ENCODE measurements at regions not wholly inside any gene's neighbourhood (a gene's known extent, or its start where the extent isn't known, plus 50 kb on each side); places are given as distances from the start of the nearest gene placed in this dataset.

GRCh38 chr3:74036102-74036501 lies 411.4 kb upstream of the PDZRN3 start:
- Histone ChIP-seq H3K27me3 (ENCODE audit: low read length) (no peaks in the 10 kb centered on the region), H3K4me3 (ENCODE audit: low read length) (no peak overlapping the region), H3K9me2 (replicated peaks; ENCODE audit: insufficient read depth, low read length) (no peaks in the 10 kb centered on the region), H3K36me3 (ENCODE audit: insufficient read depth, low read length) (no peaks in the 10 kb centered on the region), H3K4me2 (ENCODE audit: low read depth, low read length, poor library complexity, severe bottlenecking) (no peak overlapping the region), H2AFZ (ENCODE audit: low read length) (no peak overlapping the region), H3K9ac (ENCODE audit: low read length) (no peak overlapping the region), H4K20me1 (ENCODE audit: insufficient read depth, low read depth, low read length) (no peaks in the 10 kb centered on the region), H3K27ac (ENCODE audit: low read length) (no peak overlapping the region), H3K9me3 (ENCODE audit: low read length) (no peaks in the 10 kb centered on the region), H3K4me1 (ENCODE audit: low read length) (no peaks in the 10 kb centered on the region), H3K79me2 (ENCODE audit: low read length) (no peaks in the 10 kb centered on the region)
- DNase-seq, result no peak

DNA sequence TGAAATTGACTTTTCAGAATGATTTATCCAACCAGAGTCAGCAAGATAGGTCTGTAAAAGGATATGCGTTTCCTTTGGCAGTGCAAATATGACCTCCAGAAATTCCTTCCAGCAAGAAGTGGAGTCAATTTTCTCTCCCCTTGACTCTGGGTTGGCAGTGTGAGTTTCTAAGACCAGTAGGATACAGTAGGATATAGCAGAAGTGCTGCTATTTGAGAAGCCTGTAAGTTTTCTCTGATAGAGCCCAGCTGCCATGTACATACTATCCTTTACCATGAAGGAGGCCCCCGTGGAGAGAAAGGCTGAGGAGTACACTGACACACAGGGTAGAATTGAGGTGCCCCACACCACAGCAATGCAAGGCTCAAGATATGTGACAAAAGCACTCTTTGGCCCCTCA lies 409.1 kb upstream of the PDZRN3 start:
- H3K4me2 ChIP-seq (ENCODE audit: low read depth, low read length, poor library complexity, severe bottlenecking), result no peak overlapping the region
- no peaks in the 10 kb centered on the region for H3K79me2 ChIP-seq (ENCODE audit: low read length)
- H3K4me1 ChIP-seq (ENCODE audit: low read length), result no peaks in the 10 kb centered on the region
- no peak overlapping the region for H3K27ac ChIP-seq (ENCODE audit: low read length)
- H2AFZ ChIP-seq (ENCODE audit: low read length), result no peak overlapping the region
- H3K9ac ChIP-seq (ENCODE audit: low read length), result no peak overlapping the region
- no peaks in the 10 kb centered on the region for H3K9me2 ChIP-seq (replicated peaks; ENCODE audit: insufficient read depth, low read length)
- H3K27me3 ChIP-seq (ENCODE audit: low read length), result no peaks in the 10 kb centered on the region
- DNase-seq, result no peak
- H4K20me1 ChIP-seq (ENCODE audit: insufficient read depth, low read depth, low read length), result no peaks in the 10 kb centered on the region
- no peaks in the 10 kb centered on the region for H3K36me3 ChIP-seq (ENCODE audit: insufficient read depth, low read length)
- H3K9me3 ChIP-seq (ENCODE audit: low read length), result no peaks in the 10 kb centered on the region
- H3K4me3 ChIP-seq (ENCODE audit: low read length), result no peak overlapping the region

DNA sequence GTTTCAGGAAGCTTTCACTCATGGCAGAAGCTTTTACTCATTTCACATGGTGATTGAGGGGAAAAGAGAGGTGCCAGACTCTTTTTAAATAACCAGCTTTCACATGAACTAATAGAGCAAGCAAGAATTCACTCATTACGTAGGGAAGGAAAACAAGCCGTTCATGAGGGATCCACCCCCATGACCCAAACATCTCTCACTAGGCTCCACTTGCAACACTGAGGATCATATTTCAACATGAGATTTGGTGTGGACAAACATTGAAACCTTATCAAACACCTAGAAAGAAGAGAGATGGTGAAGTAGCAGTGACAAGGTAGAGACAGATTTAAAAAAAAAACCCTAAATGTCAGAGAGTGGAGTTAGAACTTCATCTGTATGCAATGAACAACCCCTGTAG lies 408.6 kb upstream of the PDZRN3 start:
- H3K9me2 ChIP-seq (replicated peaks; ENCODE audit: insufficient read depth, low read length), result no peaks in the 10 kb centered on the region
- no peaks in the 10 kb centered on the region for H3K27me3 ChIP-seq (ENCODE audit: low read length)
- no peak overlapping the region for H3K27ac ChIP-seq (ENCODE audit: low read length)
- H3K79me2 ChIP-seq (ENCODE audit: low read length), result no peaks in the 10 kb centered on the region
- no peaks in the 10 kb centered on the region for H4K20me1 ChIP-seq (ENCODE audit: insufficient read depth, low read depth, low read length)
- H2AFZ ChIP-seq (ENCODE audit: low read length), result no peak overlapping the region
- no peak overlapping the region for H3K4me2 ChIP-seq (ENCODE audit: low read depth, low read length, poor library complexity, severe bottlenecking)
- no peaks in the 10 kb centered on the region for H3K9me3 ChIP-seq (ENCODE audit: low read length)
- no peaks in the 10 kb centered on the region for H3K36me3 ChIP-seq (ENCODE audit: insufficient read depth, low read length)
- no peak for DNase-seq
- H3K9ac ChIP-seq (ENCODE audit: low read length), result no peak overlapping the region
- H3K4me3 ChIP-seq (ENCODE audit: low read length), result no peak overlapping the region
- no peaks in the 10 kb centered on the region for H3K4me1 ChIP-seq (ENCODE audit: low read length)

GRCh38 chr3:74027121-74027520 lies 402.4 kb upstream of the PDZRN3 start:
- H3K4me3 ChIP-seq (ENCODE audit: low read length), result no peak overlapping the region
- no peaks in the 10 kb centered on the region for H3K9me2 ChIP-seq (replicated peaks; ENCODE audit: insufficient read depth, low read length)
- no peaks in the 10 kb centered on the region for H3K27me3 ChIP-seq (ENCODE audit: low read length)
- H3K9ac ChIP-seq (ENCODE audit: low read length), result no peak overlapping the region
- H3K4me2 ChIP-seq (ENCODE audit: low read depth, low read length, poor library complexity, severe bottlenecking), result no peak overlapping the region
- H3K27ac ChIP-seq (ENCODE audit: low read length), result no peak overlapping the region
- no peak for DNase-seq
- H3K4me1 ChIP-seq (ENCODE audit: low read length), result no peaks in the 10 kb centered on the region
- H3K36me3 ChIP-seq (ENCODE audit: insufficient read depth, low read length), result no peaks in the 10 kb centered on the region
- H2AFZ ChIP-seq (ENCODE audit: low read length), result no peak overlapping the region
- no peaks in the 10 kb centered on the region for H4K20me1 ChIP-seq (ENCODE audit: insufficient read depth, low read depth, low read length)
- H3K79me2 ChIP-seq (ENCODE audit: low read length), result no peaks in the 10 kb centered on the region
- H3K9me3 ChIP-seq (ENCODE audit: low read length), result no peaks in the 10 kb centered on the region

- Histone ChIP-seq H3K27me3 (ENCODE audit: low read length) (no peaks in the 10 kb centered on the region), H3K79me2 (ENCODE audit: low read length) (no peaks in the 10 kb centered on the region), H3K9ac (ENCODE audit: low read length) (no peak overlapping the region), H4K20me1 (ENCODE audit: insufficient read depth, low read depth, low read length) (no peaks in the 10 kb centered on the region), H3K36me3 (ENCODE audit: insufficient read depth, low read length) (no peaks in the 10 kb centered on the region), H3K4me2 (ENCODE audit: low read depth, low read length, poor library complexity, severe bottlenecking) (no peak overlapping the region), H3K4me3 (ENCODE audit: low read length) (no peak overlapping the region), H2AFZ (ENCODE audit: low read length) (no peak overlapping the region), H3K9me3 (ENCODE audit: low read length) (no peaks in the 10 kb centered on the region), H3K27ac (ENCODE audit: low read length) (no peak overlapping the region), H3K9me2 (replicated peaks; ENCODE audit: insufficient read depth, low read length) (no peaks in the 10 kb centered on the region), H3K4me1 (ENCODE audit: low read length) (no peaks in the 10 kb centered on the region)
- no peak for DNase-seq
These were observed 398.7 kb upstream of the PDZRN3 start for GRCh38 chr3:74023395-74023794.

DNA sequence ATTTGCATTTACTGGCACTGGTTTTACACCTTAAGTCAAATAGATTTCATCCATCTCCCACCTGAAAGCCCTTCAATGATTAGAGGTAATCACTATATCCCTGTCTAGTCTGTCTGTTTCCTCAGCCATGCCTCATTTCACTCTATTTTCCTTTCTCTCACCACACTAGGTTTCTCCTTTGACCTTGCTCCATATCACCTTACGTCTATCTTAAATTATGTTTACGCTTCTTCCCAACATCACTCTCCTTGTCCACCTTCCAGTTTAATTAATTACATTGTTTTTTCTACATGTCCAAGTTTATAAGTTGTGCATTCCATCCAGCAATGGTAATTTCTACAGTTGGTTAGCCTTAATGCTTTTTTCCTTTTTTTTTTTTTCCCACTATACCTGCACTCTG lies 396.7 kb upstream of the PDZRN3 start:
- H3K9me3 ChIP-seq (ENCODE audit: low read length), result no peaks in the 10 kb centered on the region
- no peaks in the 10 kb centered on the region for H3K27me3 ChIP-seq (ENCODE audit: low read length)
- DNase-seq, result no peak
- H3K9me2 ChIP-seq (replicated peaks; ENCODE audit: insufficient read depth, low read length), result no peaks in the 10 kb centered on the region
- H3K9ac ChIP-seq (ENCODE audit: low read length), result no peak overlapping the region
- H2AFZ ChIP-seq (ENCODE audit: low read length), result no peak overlapping the region
- H4K20me1 ChIP-seq (ENCODE audit: insufficient read depth, low read depth, low read length), result no peaks in the 10 kb centered on the region
- H3K79me2 ChIP-seq (ENCODE audit: low read length), result no peaks in the 10 kb centered on the region
- no peaks in the 10 kb centered on the region for H3K36me3 ChIP-seq (ENCODE audit: insufficient read depth, low read length)
- no peak overlapping the region for H3K27ac ChIP-seq (ENCODE audit: low read length)
- no peak overlapping the region for H3K4me2 ChIP-seq (ENCODE audit: low read depth, low read length, poor library complexity, severe bottlenecking)
- no peak overlapping the region for H3K4me3 ChIP-seq (ENCODE audit: low read length)
- H3K4me1 ChIP-seq (ENCODE audit: low read length), result no peaks in the 10 kb centered on the region

DNA sequence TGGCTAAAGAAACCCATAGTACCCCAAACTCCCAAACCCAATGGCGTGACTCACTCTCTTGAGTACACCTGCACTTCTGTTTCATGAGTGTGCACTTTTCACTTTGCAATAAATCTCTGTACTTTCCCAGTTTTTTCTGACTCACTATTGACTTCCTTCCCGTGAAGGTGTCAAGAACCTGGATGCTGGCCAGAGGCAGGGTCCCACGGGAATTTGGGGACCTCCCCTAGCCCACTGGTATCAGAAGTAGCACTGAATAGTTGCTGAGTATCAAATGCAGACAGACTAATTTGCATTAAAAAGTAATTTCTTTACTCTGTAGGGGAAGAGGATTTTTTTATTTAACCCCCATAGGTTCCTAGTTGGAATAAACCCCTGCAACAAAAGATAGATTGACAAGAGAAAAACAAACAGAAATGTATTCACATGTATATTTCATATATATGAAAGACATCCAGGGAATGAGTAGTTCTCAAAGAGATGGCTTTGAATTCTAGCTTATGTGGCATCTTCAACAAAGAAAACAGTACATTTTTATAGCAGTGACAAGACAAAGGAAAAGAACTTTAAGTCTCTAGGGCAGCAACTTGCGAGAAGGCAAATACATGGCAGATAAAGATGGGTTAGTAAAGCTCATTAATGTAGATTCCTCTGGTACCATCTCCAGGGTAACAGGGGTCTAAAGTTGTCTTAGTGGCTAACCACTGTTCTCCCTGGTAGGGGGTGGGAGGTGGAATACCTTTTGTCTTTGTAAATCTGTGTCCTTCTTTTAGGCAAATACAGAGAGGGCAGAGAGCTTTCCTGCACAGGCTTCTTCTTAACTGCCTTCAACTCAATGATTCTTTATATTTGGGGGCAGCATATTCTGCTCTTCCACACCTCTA lies 385.5 kb upstream of the PDZRN3 start:
- no peak overlapping the region for H3K9ac ChIP-seq (ENCODE audit: low read length)
- H3K79me2 ChIP-seq (ENCODE audit: low read length), result no peaks in the 10 kb centered on the region
- no peak overlapping the region for H3K4me3 ChIP-seq (ENCODE audit: low read length)
- no peak overlapping the region for H3K4me2 ChIP-seq (ENCODE audit: low read depth, low read length, poor library complexity, severe bottlenecking)
- H3K4me1 ChIP-seq (ENCODE audit: low read length), result no peaks in the 10 kb centered on the region
- no peaks in the 10 kb centered on the region for H4K20me1 ChIP-seq (ENCODE audit: insufficient read depth, low read depth, low read length)
- H2AFZ ChIP-seq (ENCODE audit: low read length), result no peak overlapping the region
- no peaks in the 10 kb centered on the region for H3K27me3 ChIP-seq (ENCODE audit: low read length)
- no peaks in the 10 kb centered on the region for H3K36me3 ChIP-seq (ENCODE audit: insufficient read depth, low read length)
- H3K9me3 ChIP-seq (ENCODE audit: low read length), result no peaks in the 10 kb centered on the region
- H3K27ac ChIP-seq (ENCODE audit: low read length), result no peak overlapping the region
- H3K9me2 ChIP-seq (replicated peaks; ENCODE audit: insufficient read depth, low read length), result no peaks in the 10 kb centered on the region
- DNase-seq, result no peak

DNA sequence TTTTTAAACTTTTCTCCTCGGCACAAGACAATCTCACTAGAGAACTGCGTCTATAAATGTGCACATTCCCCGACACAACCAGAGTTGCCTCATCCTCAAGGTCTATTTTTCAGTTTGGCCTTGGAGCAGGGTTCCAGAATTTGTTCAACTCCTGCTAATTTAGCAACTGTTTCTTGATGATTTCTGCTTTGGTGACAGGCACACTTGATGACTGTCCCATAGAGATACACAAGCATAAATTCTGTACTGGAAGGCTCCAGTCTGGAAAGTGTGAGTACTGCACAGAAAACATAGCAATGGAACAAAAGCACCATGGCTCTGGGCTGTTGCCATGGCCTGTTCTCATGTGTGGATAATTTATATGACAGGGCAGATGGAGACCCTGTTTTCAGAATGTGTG lies 379.6 kb upstream of the PDZRN3 start:
- H3K27me3 ChIP-seq (ENCODE audit: low read length), result no peaks in the 10 kb centered on the region
- no peak overlapping the region for H3K4me3 ChIP-seq (ENCODE audit: low read length)
- H3K9ac ChIP-seq (ENCODE audit: low read length), result no peak overlapping the region
- H3K4me2 ChIP-seq (ENCODE audit: low read depth, low read length, poor library complexity, severe bottlenecking), result no peak overlapping the region
- H3K9me2 ChIP-seq (replicated peaks; ENCODE audit: insufficient read depth, low read length), result no peaks in the 10 kb centered on the region; the same call in 1 of the 2 replicates
- H3K9me3 ChIP-seq (ENCODE audit: low read length), result no peaks in the 10 kb centered on the region
- H4K20me1 ChIP-seq (ENCODE audit: insufficient read depth, low read depth, low read length), result no peaks in the 10 kb centered on the region
- H3K27ac ChIP-seq (ENCODE audit: low read length), result no peak overlapping the region
- no peaks in the 10 kb centered on the region for H3K4me1 ChIP-seq (ENCODE audit: low read length)
- H3K79me2 ChIP-seq (ENCODE audit: low read length), result no peaks in the 10 kb centered on the region
- DNase-seq, result no peak
- no peaks in the 10 kb centered on the region for H3K36me3 ChIP-seq (ENCODE audit: insufficient read depth, low read length)
- no peak overlapping the region for H2AFZ ChIP-seq (ENCODE audit: low read length)
